ENCODE measurements at regions not wholly inside any gene's neighbourhood (a gene's known extent, or its start where the extent isn't known, plus 50 kb on each side); places are given as distances from the start of the nearest gene placed in this dataset.
"Not testable (repeated sequence)": the region's sequence is repeated elsewhere in the genome, so short reads cannot be mapped to it uniquely, and the experiment has no call there.

DNA sequence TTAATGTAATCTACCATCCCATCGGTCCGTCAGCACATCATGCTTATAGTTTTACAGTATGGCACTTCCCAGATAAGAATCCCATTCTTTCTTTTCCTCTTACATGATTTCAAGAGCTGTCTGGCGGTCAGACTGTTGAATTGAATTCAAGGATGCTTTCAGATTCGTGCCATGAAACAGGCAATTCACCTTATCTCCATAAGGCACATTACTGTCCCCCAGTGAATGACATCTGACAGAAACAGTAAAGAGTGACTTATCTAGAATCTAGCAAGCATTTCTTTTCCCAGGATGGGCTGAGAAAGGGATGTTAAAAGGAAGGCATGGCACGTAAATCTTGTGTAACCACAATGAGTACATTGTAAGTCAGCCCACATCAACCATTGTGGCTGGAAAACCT lies 61.1 kb upstream of the SEM1 start:
- Histone ChIP-seq H3K9ac (ENCODE audit: low read depth in 1 of 2, low read length in 2 of 2) (no peak overlapping the region), H3K27me3 (ENCODE audit: control insufficient read depth in 1 of 2, insufficient read depth in 2 of 2, low read length in 2 of 2) (no peaks in the 10 kb centered on the region), H3K4me1 (ENCODE audit: control insufficient read depth in 1 of 2, insufficient read depth in 2 of 2, low read length in 2 of 2) (no peaks in the 10 kb centered on the region), H3K4me3 (ENCODE audit: low read depth in 1 of 2, low read length in 2 of 2) (no peak overlapping the region), H3K36me3 (ENCODE audit: control insufficient read depth in 1 of 2, insufficient read depth in 2 of 2, low read length in 2 of 2) (no peaks in the 10 kb centered on the region), H3K9me3 (ENCODE audit: control insufficient read depth in 1 of 2, low read length in 2 of 2) (no peaks in the 10 kb centered on the region), H3K27ac (ENCODE audit: low read depth, low read length) (no peak overlapping the region)

- no peak overlapping the region for H3K27ac ChIP-seq (ENCODE audit: low read depth, low read length)
- H3K27me3 ChIP-seq (ENCODE audit: control insufficient read depth in 1 of 2, insufficient read depth in 2 of 2, low read length in 2 of 2), result no peaks in the 10 kb centered on the region
- no peak overlapping the region for H3K9ac ChIP-seq (ENCODE audit: low read depth in 1 of 2, low read length in 2 of 2)
- H3K36me3 ChIP-seq (ENCODE audit: control insufficient read depth in 1 of 2, insufficient read depth in 2 of 2, low read length in 2 of 2), result no peaks in the 10 kb centered on the region
- no peaks in the 10 kb centered on the region for H3K4me1 ChIP-seq (ENCODE audit: control insufficient read depth in 1 of 2, insufficient read depth in 2 of 2, low read length in 2 of 2)
- no peaks in the 10 kb centered on the region for H3K9me3 ChIP-seq (ENCODE audit: control insufficient read depth in 1 of 2, low read length in 2 of 2)
- H3K4me3 ChIP-seq (ENCODE audit: low read depth in 1 of 2, low read length in 2 of 2), result no peak overlapping the region
These were observed 62.6 kb upstream of the SEM1 start for GRCh38 chr7:96772139-96772694.

DNA sequence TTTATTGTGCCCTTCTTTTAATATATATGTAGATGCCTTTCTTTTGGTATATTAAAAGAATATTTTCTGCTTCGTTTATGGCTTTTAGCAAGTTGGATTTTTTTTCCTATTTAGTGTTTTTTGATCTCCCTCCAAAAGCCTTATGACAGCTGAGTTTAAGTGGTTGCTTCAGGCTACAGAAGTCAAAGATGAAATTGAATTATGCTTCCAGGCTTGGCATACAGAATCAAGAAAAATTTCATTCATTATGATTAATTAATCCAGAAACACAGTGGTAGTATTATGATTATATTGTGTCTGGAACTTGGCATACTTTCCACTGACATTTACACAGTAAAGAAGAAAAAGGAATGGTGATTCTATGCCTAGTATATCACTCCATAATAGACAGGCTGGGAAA lies 63.8 kb upstream of the SEM1 start:
- no peaks in the 10 kb centered on the region for H3K36me3 ChIP-seq (ENCODE audit: control insufficient read depth in 1 of 2, insufficient read depth in 2 of 2, low read length in 2 of 2)
- H3K27me3 ChIP-seq (ENCODE audit: control insufficient read depth in 1 of 2, insufficient read depth in 2 of 2, low read length in 2 of 2), result no peaks in the 10 kb centered on the region
- H3K4me1 ChIP-seq (ENCODE audit: control insufficient read depth in 1 of 2, insufficient read depth in 2 of 2, low read length in 2 of 2), result no peaks in the 10 kb centered on the region
- no peaks in the 10 kb centered on the region for H3K9me3 ChIP-seq (ENCODE audit: control insufficient read depth in 1 of 2, low read length in 2 of 2)
- no peak overlapping the region for H3K9ac ChIP-seq (ENCODE audit: low read depth in 1 of 2, low read length in 2 of 2)
- no peak overlapping the region for H3K4me3 ChIP-seq (ENCODE audit: low read depth in 1 of 2, low read length in 2 of 2)
- H3K27ac ChIP-seq (ENCODE audit: low read depth, low read length), result no peak overlapping the region

- no peaks in the 10 kb centered on the region for H3K27me3 ChIP-seq (ENCODE audit: control insufficient read depth in 1 of 2, insufficient read depth in 2 of 2, low read length in 2 of 2)
- H3K27ac ChIP-seq (ENCODE audit: low read depth, low read length), result no peak overlapping the region
- H3K9me3 ChIP-seq (ENCODE audit: control insufficient read depth in 1 of 2, low read length in 2 of 2), result no peaks in the 10 kb centered on the region
- no peaks in the 10 kb centered on the region for H3K36me3 ChIP-seq (ENCODE audit: control insufficient read depth in 1 of 2, insufficient read depth in 2 of 2, low read length in 2 of 2)
- H3K9ac ChIP-seq (ENCODE audit: low read depth in 1 of 2, low read length in 2 of 2), result no peak overlapping the region
- H3K4me1 ChIP-seq (ENCODE audit: control insufficient read depth in 1 of 2, insufficient read depth in 2 of 2, low read length in 2 of 2), result no peaks in the 10 kb centered on the region
- H3K4me3 ChIP-seq (ENCODE audit: low read depth in 1 of 2, low read length in 2 of 2), result no peak overlapping the region
These were observed 64.7 kb upstream of the SEM1 start for GRCh38 chr7:96774358-96774757.

- H3K27me3 ChIP-seq (ENCODE audit: control insufficient read depth in 1 of 2, insufficient read depth in 2 of 2, low read length in 2 of 2), result no peaks in the 10 kb centered on the region
- no peaks in the 10 kb centered on the region for H3K36me3 ChIP-seq (ENCODE audit: control insufficient read depth in 1 of 2, insufficient read depth in 2 of 2, low read length in 2 of 2)
- no peaks in the 10 kb centered on the region for H3K9me3 ChIP-seq (ENCODE audit: control insufficient read depth in 1 of 2, low read length in 2 of 2)
- H3K4me3 ChIP-seq (ENCODE audit: low read depth in 1 of 2, low read length in 2 of 2), result no peak overlapping the region
- no peak overlapping the region for H3K9ac ChIP-seq (ENCODE audit: low read depth in 1 of 2, low read length in 2 of 2)
- H3K27ac ChIP-seq (ENCODE audit: low read depth, low read length), result no peak overlapping the region
- no peaks in the 10 kb centered on the region for H3K4me1 ChIP-seq (ENCODE audit: control insufficient read depth in 1 of 2, insufficient read depth in 2 of 2, low read length in 2 of 2)
These were observed 65.4 kb upstream of the SEM1 start for GRCh38 chr7:96775046-96775445.

GRCh38 chr7:96778263-96778662 lies 68.6 kb upstream of the SEM1 start:
- no peaks in the 10 kb centered on the region for H3K36me3 ChIP-seq (ENCODE audit: control insufficient read depth in 1 of 2, insufficient read depth in 2 of 2, low read length in 2 of 2)
- H3K27me3 ChIP-seq (ENCODE audit: control insufficient read depth in 1 of 2, insufficient read depth in 2 of 2, low read length in 2 of 2), result no peaks in the 10 kb centered on the region

DNA sequence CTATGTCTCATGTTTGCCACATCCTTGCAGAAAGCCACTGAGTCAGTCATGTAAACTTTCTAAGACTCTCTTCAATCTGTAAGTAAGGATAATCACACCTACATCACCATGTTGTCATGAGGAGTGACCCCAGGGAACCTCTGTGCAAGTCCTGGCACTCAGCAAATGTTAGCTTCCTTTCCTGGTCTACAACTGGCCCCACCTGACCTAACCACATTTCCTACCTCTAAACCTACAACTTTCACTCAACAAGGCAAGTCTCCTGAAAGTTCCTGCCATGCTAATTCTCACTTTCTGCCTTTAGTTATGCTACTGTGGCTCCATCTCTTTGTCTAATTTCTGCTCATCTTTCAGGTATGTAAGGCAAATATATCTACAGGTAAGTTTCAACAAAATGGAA lies 72.3 kb upstream of the SEM1 start:
- Histone ChIP-seq H3K27me3 (ENCODE audit: control insufficient read depth in 1 of 2, insufficient read depth in 2 of 2, low read length in 2 of 2) (no peaks in the 10 kb centered on the region), H3K27ac (ENCODE audit: low read depth, low read length) (no peak overlapping the region), H3K9ac (ENCODE audit: low read depth in 1 of 2, low read length in 2 of 2) (no peak overlapping the region), H3K36me3 (ENCODE audit: control insufficient read depth in 1 of 2, insufficient read depth in 2 of 2, low read length in 2 of 2) (no peaks in the 10 kb centered on the region), H3K4me3 (ENCODE audit: low read depth in 1 of 2, low read length in 2 of 2) (no peak overlapping the region), H3K9me3 (ENCODE audit: control insufficient read depth in 1 of 2, low read length in 2 of 2) (no peaks in the 10 kb centered on the region), H3K4me1 (ENCODE audit: control insufficient read depth in 1 of 2, insufficient read depth in 2 of 2, low read length in 2 of 2) (no peaks in the 10 kb centered on the region)

More at GRCh38 chr7:96778263-96778662, 68.6 kb upstream of the SEM1 start:
- Histone ChIP-seq H3K9ac (ENCODE audit: low read depth in 1 of 2, low read length in 2 of 2) (no peak overlapping the region), H3K27ac (ENCODE audit: low read depth, low read length) (no peak overlapping the region), H3K4me1 (ENCODE audit: control insufficient read depth in 1 of 2, insufficient read depth in 2 of 2, low read length in 2 of 2) (no peaks in the 10 kb centered on the region), H3K9me3 (ENCODE audit: control insufficient read depth in 1 of 2, low read length in 2 of 2) (no peaks in the 10 kb centered on the region), H3K4me3 (ENCODE audit: low read depth in 1 of 2, low read length in 2 of 2) (no peak overlapping the region)

DNA sequence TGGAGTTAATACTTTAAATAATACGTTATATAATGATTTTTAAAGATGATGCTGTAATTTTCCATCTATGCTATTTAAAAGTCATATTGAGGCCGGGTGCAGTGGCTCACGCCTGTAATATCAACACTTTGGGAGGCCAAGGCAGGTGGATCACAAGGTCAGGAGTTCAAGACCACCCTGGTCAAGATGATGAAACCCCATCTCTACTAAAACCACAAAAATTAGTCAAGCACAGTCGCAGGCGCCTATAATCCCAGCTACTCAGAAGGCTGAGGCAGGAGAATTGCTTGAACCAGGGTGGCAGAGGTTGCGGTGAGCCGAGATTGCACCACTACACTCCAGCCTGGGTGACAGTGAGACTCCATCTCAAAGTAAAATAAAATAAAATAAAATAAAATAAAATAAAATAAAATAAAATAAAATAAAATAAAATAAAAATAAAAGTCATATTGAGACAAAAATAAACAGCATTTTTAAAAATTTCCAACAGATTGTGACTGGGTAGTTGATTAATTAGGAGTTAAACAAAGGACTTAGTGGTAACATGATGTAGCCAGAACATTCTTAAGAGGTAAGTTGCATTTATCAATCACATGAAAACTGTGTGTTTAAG lies 73.1 kb upstream of the SEM1 start:
- H3K36me3 ChIP-seq (ENCODE audit: control insufficient read depth in 1 of 2, insufficient read depth in 2 of 2, low read length in 2 of 2); H3K27me3 ChIP-seq (ENCODE audit: control insufficient read depth in 1 of 2, insufficient read depth in 2 of 2, low read length in 2 of 2); H3K9ac ChIP-seq (ENCODE audit: low read depth in 1 of 2, low read length in 2 of 2); H3K4me3 ChIP-seq (ENCODE audit: low read depth in 1 of 2, low read length in 2 of 2); H3K9me3 ChIP-seq (ENCODE audit: control insufficient read depth in 1 of 2, low read length in 2 of 2); H3K27ac ChIP-seq (ENCODE audit: low read depth, low read length); H3K4me1 ChIP-seq (ENCODE audit: control insufficient read depth in 1 of 2, insufficient read depth in 2 of 2, low read length in 2 of 2): not testable (repeated sequence)

DNA sequence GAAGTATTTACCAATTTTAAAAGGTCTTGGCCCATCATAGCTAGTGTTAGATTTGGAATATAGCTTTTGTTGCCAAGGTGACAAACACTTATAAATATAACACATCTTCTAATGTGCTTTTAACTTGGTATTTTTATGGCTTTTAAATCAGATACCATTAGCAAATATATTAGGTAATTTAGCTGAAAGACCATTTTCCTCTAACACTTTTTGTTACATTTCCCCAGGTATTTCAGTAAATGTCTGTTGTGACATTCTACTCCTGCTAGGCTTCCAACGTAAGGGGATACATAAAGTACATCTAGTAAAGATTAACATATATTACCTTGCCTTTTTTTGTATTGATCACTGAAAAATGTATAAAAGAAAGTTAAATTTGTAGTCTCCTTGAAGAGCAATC lies 75.0 kb upstream of the SEM1 start:
- no peak overlapping the region for H3K9ac ChIP-seq (ENCODE audit: low read depth in 1 of 2, low read length in 2 of 2)
- no peak overlapping the region for H3K27ac ChIP-seq (ENCODE audit: low read depth, low read length)
- H3K4me3 ChIP-seq (ENCODE audit: low read depth in 1 of 2, low read length in 2 of 2), result no peak overlapping the region
- no peaks in the 10 kb centered on the region for H3K9me3 ChIP-seq (ENCODE audit: control insufficient read depth in 1 of 2, low read length in 2 of 2)
- H3K27me3 ChIP-seq (ENCODE audit: control insufficient read depth in 1 of 2, insufficient read depth in 2 of 2, low read length in 2 of 2), result no peaks in the 10 kb centered on the region
- no peaks in the 10 kb centered on the region for H3K4me1 ChIP-seq (ENCODE audit: control insufficient read depth in 1 of 2, insufficient read depth in 2 of 2, low read length in 2 of 2)
- no peaks in the 10 kb centered on the region for H3K36me3 ChIP-seq (ENCODE audit: control insufficient read depth in 1 of 2, insufficient read depth in 2 of 2, low read length in 2 of 2)

DNA sequence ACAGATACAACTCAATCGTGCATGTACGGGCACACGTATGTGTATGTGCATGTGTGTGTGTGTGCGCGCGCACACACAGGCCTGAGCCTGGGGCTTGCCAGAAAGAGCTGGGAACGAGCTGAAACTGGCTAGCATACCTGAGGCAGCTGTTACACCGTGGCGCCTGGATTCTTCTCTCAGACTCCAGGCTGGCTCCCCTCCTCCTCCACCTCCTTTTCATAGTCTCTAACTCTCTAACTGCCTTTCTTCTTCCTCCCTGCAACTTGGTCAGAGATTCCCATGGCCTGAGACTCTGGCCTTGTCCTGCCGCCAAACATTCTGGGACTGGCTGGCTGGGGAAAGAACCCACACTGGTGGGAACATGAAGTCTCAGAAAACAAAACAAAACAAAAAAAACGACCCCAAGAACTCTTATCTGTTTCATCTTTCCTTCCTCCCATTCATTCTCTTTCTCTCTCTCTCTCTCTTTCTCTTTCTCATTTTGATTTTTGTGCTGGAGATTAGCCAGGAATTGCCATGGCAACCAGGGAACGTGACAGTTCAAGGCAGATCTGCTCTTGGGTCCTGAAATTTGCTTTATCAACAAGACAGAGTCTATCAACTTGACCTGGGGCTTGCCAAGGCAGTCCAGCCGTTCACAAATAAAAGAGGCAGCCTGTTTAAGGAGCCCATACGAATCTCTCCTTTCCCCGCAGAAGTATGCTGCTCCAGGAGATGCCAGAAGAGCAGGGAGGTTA lies 76.8 kb upstream of the SEM1 start:
- Histone ChIP-seq H3K4me3 (ENCODE audit: low read depth in 1 of 2, low read length in 2 of 2) (no peak overlapping the region), H3K9ac (ENCODE audit: low read depth in 1 of 2, low read length in 2 of 2) (no peak overlapping the region), H3K27ac (ENCODE audit: low read depth, low read length) (no peak overlapping the region), H3K9me3 (ENCODE audit: control insufficient read depth in 1 of 2, low read length in 2 of 2) (no peaks in the 10 kb centered on the region), H3K27me3 (ENCODE audit: control insufficient read depth in 1 of 2, insufficient read depth in 2 of 2, low read length in 2 of 2) (no peaks in the 10 kb centered on the region), H3K4me1 (ENCODE audit: control insufficient read depth in 1 of 2, insufficient read depth in 2 of 2, low read length in 2 of 2) (no peaks in the 10 kb centered on the region), H3K36me3 (ENCODE audit: control insufficient read depth in 1 of 2, insufficient read depth in 2 of 2, low read length in 2 of 2) (no peaks in the 10 kb centered on the region)
